Breast epithelium (tissue), 4 donors: ENCODE measurements at regions not wholly inside any gene's neighbourhood (a gene's known extent, or its start where the extent isn't known, plus 50 kb on each side); places are given as distances from the start of the nearest gene placed in this dataset.

Experiments
- DNase-seq, 2 donors: peaks; one replicate each; pipeline ENCODE4 v3.0.0-alpha.2; 2019; ENCODE audit warnings: low spot score in 2 of 2
- H3K27ac ChIP-seq, 2 donors: fragments of 200-600 bp; sonication (generic) in 1 of 2; one replicate each; pipeline ENCODE4 v1.5.1; 2016 to 2019; ENCODE audit warnings: mild to moderate bottlenecking in 1 of 2
- H3K27me3 ChIP-seq, 2 donors: fragments of 200-600 bp; sonication (generic) in 1 of 2; one replicate each; pipeline versions ENCODE4 v1.5.1 to v1.6.0; 2017 to 2019; ENCODE audit warnings: control low read depth in 1 of 2, mild to moderate bottlenecking in 1 of 2
- H3K36me3 ChIP-seq: fragments of 200-600 bp; one replicate; pipeline ENCODE4 v1.5.1; 2019
- H3K4me1 ChIP-seq, 2 donors: fragments of 200-600 bp; sonication (generic); one replicate each; pipeline ENCODE4 v1.5.1; 2016 to 2019; ENCODE audit warnings: control low read depth in 1 of 2
- H3K4me3 ChIP-seq, 3 donors: fragments of 200-600 bp; sonication (generic); 1 replicate in 2 of 3; 2 replicates in 1 of 3; pipeline ENCODE4 v1.5.1; 2016 to 2019; ENCODE audit warnings: mild to moderate bottlenecking in 3 of 3, moderate library complexity in 2 of 3
- H3K9me3 ChIP-seq, 2 donors: fragments of 200-600 bp; sonication (generic) in 1 of 2; one replicate each; pipeline ENCODE4 v1.5.1; 2016 to 2019; ENCODE audit warnings: control low read depth in 1 of 2
- CTCF ChIP-seq, 3 donors: fragments of 450-650 bp; IDR thresholded peaks; one replicate each; pipeline ENCODE4 v1.5.1; 2016 to 2017; ENCODE audit warnings: antibody characterized with exemption in 3 of 3, mild to moderate bottlenecking in 3 of 3, moderate library complexity in 3 of 3
- POLR2A ChIP-seq: fragments of 450-650 bp; IDR thresholded peaks from one replicate; pipeline ENCODE4 v1.6.1; 2016; ENCODE audit warnings: antibody characterized with exemption, mild to moderate bottlenecking, moderate library complexity
- POLR2AphosphoS5 ChIP-seq, 3 donors: sonication (generic); formaldehyde crosslinking; IDR thresholded peaks; one replicate each; pipeline ENCODE4 v1.6.1; 2017; ENCODE audit warnings: antibody characterized with exemption in 3 of 3
- intact Hi-C: fragments of 100-400 bp; cut with DNase I; formaldehyde crosslinking; loops from one replicate; pipeline ENCODE4 v1.15.1; 2023; ENCODE audit warnings: low total_unique reads

GRCh38 chr16:73796241-73796640 is 500.4 kb upstream of the PSMD7 start:
- TF ChIP-seq POLR2A (no peak), CTCF (IDR thresholded peaks at IDR 0.05) (no peak), POLR2AphosphoS5 (IDR thresholded peaks at IDR 0.05) (no peak)
- H3K4me3 ChIP-seq = no peak overlapping the region
- intact Hi-C loops = no loop called here
- H3K4me1 ChIP-seq = no peaks in the 10 kb centered on the region
- no peak for DNase-seq
- H3K27me3 ChIP-seq = no peaks in the 10 kb centered on the region
- H3K36me3 ChIP-seq = no peaks in the 10 kb centered on the region
- no peaks in the 10 kb centered on the region for H3K9me3 ChIP-seq
- no peak overlapping the region for H3K27ac ChIP-seq

- H3K36me3 ChIP-seq = no peaks in the 10 kb centered on the region
- H3K27ac ChIP-seq = no peak overlapping the region
- no peak for TF ChIP-seq POLR2AphosphoS5 (IDR thresholded peaks at IDR 0.05)
- no peak for TF ChIP-seq POLR2A
- TF ChIP-seq CTCF (IDR thresholded peaks at IDR 0.05) = no peak
- H3K4me1 ChIP-seq = no peaks in the 10 kb centered on the region
- DNase-seq = no peak
- intact Hi-C loops = no loop called here
- H3K27me3 ChIP-seq = no peaks in the 10 kb centered on the region
- H3K9me3 ChIP-seq = no peaks in the 10 kb centered on the region
- no peak overlapping the region for H3K4me3 ChIP-seq
Measured at GRCh38 chr16:73794994-73795393, 501.6 kb upstream of the PSMD7 start.

- no peaks in the 10 kb centered on the region for H3K36me3 ChIP-seq
- no peak for TF ChIP-seq CTCF (IDR thresholded peaks at IDR 0.05)
- H3K4me1 ChIP-seq = no peaks in the 10 kb centered on the region
- intact Hi-C loops = no loop called here
- H3K9me3 ChIP-seq = no peaks in the 10 kb centered on the region
- no peaks in the 10 kb centered on the region for H3K27me3 ChIP-seq
- H3K4me3 ChIP-seq = no peak overlapping the region
- no peak for DNase-seq
- no peak overlapping the region for H3K27ac ChIP-seq
Measured at GRCh38 chr16:73793871-73794437, 502.7 kb upstream of the PSMD7 start.

- TF ChIP-seq POLR2AphosphoS5 (IDR thresholded peaks at IDR 0.05) (no peak), POLR2A (no peak), CTCF (IDR thresholded peaks at IDR 0.05) (no peak)
- Histone ChIP-seq H3K9me3 (no peaks in the 10 kb centered on the region), H3K27ac (no peak overlapping the region), H3K4me3 (no peak overlapping the region), H3K27me3 (no peaks in the 10 kb centered on the region), H3K4me1 (no peaks in the 10 kb centered on the region), H3K36me3 (no peaks in the 10 kb centered on the region)
- intact Hi-C loops = no loop called here
- DNase-seq = no peak
Measured at GRCh38 chr16:73793260-73793659, 503.4 kb upstream of the PSMD7 start.

- H3K9me3 ChIP-seq = no peaks in the 10 kb centered on the region
- intact Hi-C loops = no loop called here
- no peaks in the 10 kb centered on the region for H3K27me3 ChIP-seq
- DNase-seq = no peak
- H3K4me3 ChIP-seq = no peak overlapping the region
- TF ChIP-seq POLR2A = no peak
- TF ChIP-seq CTCF (IDR thresholded peaks at IDR 0.05) = no peak
- TF ChIP-seq POLR2AphosphoS5 (IDR thresholded peaks at IDR 0.05) = no peak
- no peak overlapping the region for H3K27ac ChIP-seq
- no peaks in the 10 kb centered on the region for H3K4me1 ChIP-seq
- H3K36me3 ChIP-seq = no peaks in the 10 kb centered on the region
Measured at GRCh38 chr16:73792199-73793020, 504.2 kb upstream of the PSMD7 start.
